ENCODE measurements at regions not wholly inside any gene's neighbourhood (a gene's known extent, or its start where the extent isn't known, plus 50 kb on each side); places are given as distances from the start of the nearest gene placed in this dataset.
A peak's percentile ranks its signal among the peaks of the same experiment; 100 is the strongest.

DNA sequence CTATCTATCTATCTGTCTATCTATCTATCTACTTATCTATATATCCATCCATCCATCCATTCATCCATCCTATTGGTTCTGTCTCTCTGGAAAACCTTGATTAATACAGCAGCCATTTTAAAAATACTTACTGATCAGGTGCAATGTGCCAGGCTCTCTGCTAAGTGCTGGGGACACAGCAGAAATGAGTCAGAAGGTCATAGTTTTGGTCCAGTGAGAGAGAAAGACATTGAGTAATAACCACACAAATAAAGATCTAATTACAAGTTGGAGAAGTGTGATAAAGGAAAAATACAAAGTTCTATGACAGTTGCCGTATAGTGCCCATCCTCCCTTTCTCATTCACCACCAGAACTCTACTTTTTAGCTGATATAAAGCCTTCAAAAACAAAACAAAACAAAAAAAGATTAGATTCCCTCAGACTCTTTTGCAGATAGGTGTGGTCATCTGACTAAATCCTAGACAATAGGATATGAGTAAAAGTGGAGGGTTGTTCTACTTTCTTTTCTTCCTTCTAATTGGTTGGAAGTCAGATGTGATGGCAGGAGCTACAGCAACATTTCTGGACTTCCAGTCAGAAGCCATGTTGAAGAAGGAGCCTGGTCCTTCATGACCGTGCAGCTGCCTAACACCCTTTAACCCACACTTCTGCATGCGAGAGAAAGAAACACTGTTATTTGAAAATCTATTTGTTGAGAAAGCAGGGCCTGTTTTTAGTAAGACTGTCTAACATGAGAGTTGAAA lies 72.0 kb upstream of the TOX3 start:
- intact Hi-C loops (cut with DNase I, micrococcal nuclease), result no loop called here
- ATAC-seq, result no peak

GRCh38 chr16:52617591-52617990 lies 70.6 kb upstream of the TOX3 start:
- intact Hi-C loops (cut with DNase I, micrococcal nuclease), result no loop called here
- DNase-seq, result no peak
- no peak for ATAC-seq

More for the DNA sequence above, 72.0 kb upstream of the TOX3 start:
- DNase-seq, result no peak

GRCh38 chr16:52613508-52613907 lies 66.6 kb upstream of the TOX3 start:
- ATAC-seq (peak; percentile 22), DNase-seq (no peak)
- intact Hi-C loops (cut with DNase I, micrococcal nuclease), result no loop called here

- intact Hi-C loops (cut with DNase I, micrococcal nuclease), result no loop called here
- ATAC-seq (peak; percentile 96), DNase-seq (peak; percentile 30 to 70)
Measured at GRCh38 chr16:52611817-52612673, 65.1 kb upstream of the TOX3 start.

GRCh38 chr16:52603015-52603414 lies 56.1 kb upstream of the TOX3 start:
- peak; percentile 50 to 63 for DNase-seq
- intact Hi-C loops (cut with DNase I, micrococcal nuclease), result no loop called here
- peak; percentile 98 for ATAC-seq

DNA sequence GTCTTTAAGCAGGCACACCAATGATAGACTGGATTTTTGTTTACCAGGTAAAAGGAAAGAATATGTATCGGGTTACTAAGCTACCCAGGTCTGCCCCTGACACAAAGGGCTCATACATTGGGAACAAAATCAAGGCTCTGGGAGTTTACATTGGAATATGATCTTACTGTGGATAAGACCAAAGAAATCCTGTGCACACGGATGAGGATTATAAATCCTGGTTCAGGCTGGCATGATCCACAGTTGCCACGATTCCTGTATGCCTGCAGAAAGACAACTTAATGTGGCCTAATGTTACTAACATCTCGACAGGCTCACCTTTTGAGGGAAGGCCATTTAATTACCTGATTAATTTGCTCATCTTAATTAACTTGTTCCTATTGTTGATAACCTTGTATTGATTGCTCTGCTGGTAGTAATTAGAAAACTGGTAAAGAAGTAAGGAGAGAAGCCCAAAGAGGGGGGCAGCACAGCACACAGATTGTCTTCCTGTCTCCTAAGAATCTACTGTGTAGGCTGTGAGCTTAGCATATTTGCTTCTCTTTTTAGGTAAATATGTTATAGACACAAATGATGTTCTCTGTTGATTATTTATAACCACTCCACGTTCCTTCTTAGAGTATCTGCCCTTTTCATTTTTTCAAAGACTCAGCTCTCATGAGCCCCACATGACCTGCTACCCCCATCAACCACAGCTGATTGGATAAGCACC lies 51.0 kb upstream of the TOX3 start:
- intact Hi-C loops (cut with DNase I, micrococcal nuclease), result no loop called here
- peak; percentile 95 for ATAC-seq
- no peak for DNase-seq

GRCh38 chr16:52597073-52597771 lies 50.3 kb upstream of the TOX3 start:
- intact Hi-C loops (cut with DNase I, micrococcal nuclease), result no loop called here
- no peak for DNase-seq
- ATAC-seq, result no peak
